ENCODE measurements at regions not wholly inside any gene's neighbourhood (a gene's known extent, or its start where the extent isn't known, plus 50 kb on each side); places are given as distances from the start of the nearest gene placed in this dataset.

DNA sequence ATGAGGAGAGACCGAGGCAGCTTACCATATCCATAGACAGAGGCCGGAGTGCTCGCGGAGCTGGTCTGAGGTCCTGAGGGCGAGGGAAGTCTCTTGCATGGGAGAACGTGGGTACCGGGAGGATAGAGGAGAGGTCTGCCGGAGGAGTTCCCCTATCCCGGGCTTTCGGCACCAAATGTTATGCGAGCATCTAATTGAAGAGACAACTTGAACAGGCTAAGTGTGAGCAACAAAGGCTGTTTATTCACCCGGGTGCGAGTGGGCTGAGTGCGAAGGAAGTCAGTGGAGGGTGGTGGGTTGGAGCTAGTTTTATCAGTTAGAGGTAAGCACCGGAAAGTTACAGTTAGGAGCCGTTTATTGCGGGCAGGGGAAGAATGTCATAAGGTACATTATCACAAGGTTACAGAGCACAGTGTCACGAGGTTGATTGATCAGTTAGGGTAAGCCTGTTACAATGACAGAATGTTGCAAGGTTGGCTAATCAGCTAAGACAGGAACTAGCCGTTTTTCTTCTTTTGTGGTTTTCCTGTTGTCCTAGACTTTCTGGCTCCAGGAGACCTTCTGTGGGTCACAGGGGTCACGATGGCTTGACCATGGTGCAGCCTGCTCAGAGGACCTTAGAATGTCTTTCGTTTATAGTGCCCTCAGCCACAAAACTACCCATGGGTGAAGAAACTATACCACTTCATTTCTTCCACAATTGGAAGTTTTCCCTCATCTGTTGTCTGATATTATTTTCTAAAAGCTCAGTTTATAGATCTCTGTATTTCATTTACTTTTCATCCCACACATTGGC lies 746.0 kb upstream of the ADGRB3 start:
- TF ChIP-seq, protein P1, sequence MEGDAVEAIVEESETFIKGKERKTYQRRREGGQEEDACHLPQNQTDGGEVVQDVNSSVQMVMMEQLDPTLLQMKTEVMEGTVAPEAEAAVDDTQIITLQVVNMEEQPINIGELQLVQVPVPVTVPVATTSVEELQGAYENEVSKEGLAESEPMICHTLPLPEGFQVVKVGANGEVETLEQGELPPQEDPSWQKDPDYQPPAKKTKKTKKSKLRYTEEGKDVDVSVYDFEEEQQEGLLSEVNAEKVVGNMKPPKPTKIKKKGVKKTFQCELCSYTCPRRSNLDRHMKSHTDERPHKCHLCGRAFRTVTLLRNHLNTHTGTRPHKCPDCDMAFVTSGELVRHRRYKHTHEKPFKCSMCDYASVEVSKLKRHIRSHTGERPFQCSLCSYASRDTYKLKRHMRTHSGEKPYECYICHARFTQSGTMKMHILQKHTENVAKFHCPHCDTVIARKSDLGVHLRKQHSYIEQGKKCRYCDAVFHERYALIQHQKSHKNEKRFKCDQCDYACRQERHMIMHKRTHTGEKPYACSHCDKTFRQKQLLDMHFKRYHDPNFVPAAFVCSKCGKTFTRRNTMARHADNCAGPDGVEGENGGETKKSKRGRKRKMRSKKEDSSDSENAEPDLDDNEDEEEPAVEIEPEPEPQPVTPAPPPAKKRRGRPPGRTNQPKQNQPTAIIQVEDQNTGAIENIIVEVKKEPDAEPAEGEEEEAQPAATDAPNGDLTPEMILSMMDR (IDR thresholded peaks at IDR 0.05; ENCODE audit: low read length): no peak
- TF ChIP-seq EZH2 (optimal IDR thresholded peaks at IDR 0.05; ENCODE audit: low read depth, low read length) (no peak), EZH2phosphoT487 (IDR thresholded peaks at IDR 0.05; ENCODE audit: low read length) (no peak)
